AG09319 (cell line): ENCODE measurements at regions not wholly inside any gene's neighbourhood (a gene's known extent, or its start where the extent isn't known, plus 50 kb on each side); places are given as distances from the start of the nearest gene placed in this dataset.

Experiments used
- DNase-seq: peaks from one replicate; pipeline ENCODE4 v3.0.0-alpha.2; 2010; ENCODE audit warnings: low read depth; ENCODE audit errors: extremely low read depth
- TF ChIP-seq, protein P1 (sequence below): IDR thresholded peaks from 2 replicates; pipeline ENCODE4 v1.5.1; 2011; ENCODE audit warnings: low read depth, mild to moderate bottlenecking, inconsistent platforms, low read length, moderate library complexity

DNA sequence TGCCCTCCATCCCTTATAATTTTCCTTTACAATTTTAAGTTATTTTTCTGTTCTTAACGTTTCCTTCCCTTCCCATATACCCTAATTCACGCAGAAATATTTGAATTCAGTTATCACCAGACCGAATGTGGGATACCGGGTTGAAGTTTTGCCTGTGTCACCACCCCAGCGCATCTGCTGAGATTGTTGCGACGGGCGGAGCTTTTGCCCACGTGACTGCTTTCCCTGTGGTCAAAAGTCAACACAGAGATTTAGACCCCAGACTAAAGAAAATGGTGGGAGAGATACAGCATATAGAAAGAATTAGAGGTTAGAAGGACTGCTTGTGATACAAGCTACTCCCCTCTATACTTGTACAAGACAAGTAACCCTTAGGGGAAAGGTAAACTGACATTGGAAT is 326.4 kb upstream of the CTNND2 start:
- TF ChIP-seq, protein P1, sequence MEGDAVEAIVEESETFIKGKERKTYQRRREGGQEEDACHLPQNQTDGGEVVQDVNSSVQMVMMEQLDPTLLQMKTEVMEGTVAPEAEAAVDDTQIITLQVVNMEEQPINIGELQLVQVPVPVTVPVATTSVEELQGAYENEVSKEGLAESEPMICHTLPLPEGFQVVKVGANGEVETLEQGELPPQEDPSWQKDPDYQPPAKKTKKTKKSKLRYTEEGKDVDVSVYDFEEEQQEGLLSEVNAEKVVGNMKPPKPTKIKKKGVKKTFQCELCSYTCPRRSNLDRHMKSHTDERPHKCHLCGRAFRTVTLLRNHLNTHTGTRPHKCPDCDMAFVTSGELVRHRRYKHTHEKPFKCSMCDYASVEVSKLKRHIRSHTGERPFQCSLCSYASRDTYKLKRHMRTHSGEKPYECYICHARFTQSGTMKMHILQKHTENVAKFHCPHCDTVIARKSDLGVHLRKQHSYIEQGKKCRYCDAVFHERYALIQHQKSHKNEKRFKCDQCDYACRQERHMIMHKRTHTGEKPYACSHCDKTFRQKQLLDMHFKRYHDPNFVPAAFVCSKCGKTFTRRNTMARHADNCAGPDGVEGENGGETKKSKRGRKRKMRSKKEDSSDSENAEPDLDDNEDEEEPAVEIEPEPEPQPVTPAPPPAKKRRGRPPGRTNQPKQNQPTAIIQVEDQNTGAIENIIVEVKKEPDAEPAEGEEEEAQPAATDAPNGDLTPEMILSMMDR, result no peak
- DNase-seq, result no peak

DNA sequence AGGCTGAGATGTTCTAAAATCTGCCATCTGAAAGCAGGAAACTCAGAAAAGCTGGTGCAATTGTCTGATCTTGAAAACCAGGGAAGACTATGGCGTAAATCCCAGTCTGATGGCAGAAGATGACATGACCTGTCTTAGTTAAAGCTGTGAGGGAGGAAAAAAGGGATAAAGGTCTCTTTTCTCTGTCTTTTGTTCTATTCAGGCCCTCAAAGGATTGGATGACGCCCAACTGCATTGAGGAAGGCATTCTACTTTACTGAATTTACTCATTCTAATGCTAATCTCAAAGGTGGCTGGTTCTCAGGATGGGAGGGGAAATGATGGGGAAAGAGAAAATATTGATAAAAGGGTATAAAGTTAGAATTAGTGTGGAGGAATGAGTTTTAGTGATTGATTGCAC is 312.8 kb upstream of the CTNND2 start:
- TF ChIP-seq, protein P1, result no peak
- no peak for DNase-seq

DNA sequence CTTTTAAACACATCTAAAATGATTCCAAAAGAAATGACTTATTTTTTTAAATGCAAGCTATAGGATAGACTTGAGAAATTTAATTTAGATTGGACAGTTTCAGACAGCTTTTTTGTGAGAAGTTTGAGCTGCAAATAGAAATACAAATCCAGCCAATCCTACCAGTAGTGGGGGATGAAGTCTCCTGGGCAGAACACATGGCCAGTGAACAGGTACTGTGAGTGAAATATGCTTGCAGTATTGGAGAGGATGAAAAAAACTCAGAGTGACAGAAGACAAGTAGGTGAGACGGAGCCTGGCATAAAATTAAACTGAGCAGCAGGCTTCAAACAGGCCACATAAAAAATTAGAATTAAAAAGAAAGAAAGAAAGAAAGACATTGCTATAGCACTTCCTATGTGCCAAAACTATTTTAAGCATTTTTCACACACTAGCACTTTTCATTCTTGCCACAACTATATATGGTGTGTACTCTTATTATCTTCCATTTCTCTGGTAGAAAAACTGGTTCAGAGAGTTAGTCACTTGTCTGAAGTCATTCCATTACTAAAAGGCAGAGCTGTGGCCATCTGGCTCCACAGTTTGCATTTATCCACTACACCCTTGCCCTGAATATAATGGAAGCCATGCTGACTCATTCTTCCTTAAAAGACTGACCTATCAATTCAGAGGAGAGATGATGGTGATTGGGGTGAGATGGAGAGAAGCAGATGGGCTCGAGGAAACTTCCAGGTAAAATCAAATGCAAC is 310.2 kb upstream of the CTNND2 start:
- no peak for DNase-seq
- TF ChIP-seq, protein P1, result no peak

DNA sequence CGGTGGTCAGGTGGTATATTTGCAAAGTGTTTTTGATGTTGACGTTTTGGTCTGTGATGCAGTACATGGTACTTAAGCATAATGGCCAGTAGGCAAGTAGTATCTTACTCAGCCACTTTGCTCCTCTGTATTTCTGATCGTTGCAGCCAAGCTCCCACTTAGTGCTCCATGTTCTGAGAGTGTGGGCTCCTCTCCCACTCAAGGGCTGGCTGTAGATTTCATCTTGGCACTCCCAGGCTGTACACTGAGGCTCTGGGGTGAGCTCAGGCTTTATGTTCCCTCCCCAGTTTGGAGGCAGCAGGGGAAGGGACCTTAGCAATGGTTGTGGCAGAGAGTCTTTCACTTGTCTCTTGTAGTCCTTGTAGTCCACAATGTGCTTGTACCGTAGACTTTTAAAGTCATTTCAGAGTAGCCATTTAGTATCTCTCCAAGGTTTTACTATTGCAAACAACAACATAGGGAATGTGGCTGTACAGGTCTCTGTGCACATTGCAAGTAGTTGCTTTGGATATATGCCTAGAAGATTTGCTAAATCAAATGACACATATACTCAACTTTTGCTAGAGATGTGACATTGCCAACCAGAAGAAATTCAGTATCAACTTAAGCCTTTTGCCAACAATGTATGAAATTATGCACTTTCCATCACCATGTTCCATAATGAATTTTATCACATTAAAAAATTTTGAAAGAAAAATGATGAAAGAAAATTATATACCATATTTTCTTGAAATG is 304.3 kb upstream of the CTNND2 start:
- no peak for DNase-seq

GRCh38 chr5:12204761-12205160 is 300.5 kb upstream of the CTNND2 start:
- TF ChIP-seq, protein P1, result no peak
- no peak for DNase-seq

More for the DNA sequence above, 304.3 kb upstream of the CTNND2 start:
- TF ChIP-seq, protein P1, result no peak

- no peak for DNase-seq
- TF ChIP-seq, protein P1, result no peak
Observed at GRCh38 chr5:12193536-12193935, 289.3 kb upstream of the CTNND2 start.

DNA sequence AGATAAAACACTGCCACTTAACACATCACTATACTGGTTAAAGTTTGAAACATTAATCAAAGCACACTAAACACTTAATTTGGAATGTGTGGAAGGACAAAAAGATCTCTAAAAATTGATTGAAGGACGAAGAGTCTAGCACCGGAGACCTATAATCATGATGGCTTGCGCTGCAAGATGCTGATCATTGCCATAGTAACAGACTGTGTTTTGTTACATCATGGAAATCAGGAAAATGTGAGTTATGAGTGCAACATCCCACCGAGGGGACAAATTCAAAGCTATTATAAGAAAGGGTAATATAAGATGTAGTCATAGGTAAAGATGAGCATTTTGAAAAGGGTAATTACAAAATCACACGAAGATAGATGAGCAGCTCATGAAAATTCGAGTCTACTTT is 278.8 kb upstream of the CTNND2 start:
- TF ChIP-seq, protein P1, result no peak
- no peak for DNase-seq
